ENCODE measurements at regions not wholly inside any gene's neighbourhood (a gene's known extent, or its start where the extent isn't known, plus 50 kb on each side); places are given as distances from the start of the nearest gene placed in this dataset.

DNA sequence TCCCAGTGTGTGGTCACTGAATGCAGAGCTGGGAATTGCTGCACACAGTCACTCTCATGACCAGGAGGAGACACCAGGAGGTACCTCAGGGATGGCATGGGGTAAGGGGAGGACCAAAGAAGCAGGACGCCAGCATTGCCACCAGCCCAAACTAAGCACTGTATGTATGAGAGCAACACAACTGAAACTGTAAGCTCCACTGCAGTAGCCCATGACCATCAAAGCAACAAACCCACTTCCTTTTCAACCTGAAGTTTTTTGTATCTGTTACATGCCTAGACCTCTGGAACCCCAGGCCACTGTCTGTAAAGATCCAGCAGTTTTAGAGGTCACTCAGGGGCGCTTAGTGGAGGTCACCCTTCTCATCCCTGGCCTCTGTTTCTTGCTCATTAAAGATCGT lies 164.3 kb downstream of the SETD4 start:
- TF ChIP-seq, protein P1, sequence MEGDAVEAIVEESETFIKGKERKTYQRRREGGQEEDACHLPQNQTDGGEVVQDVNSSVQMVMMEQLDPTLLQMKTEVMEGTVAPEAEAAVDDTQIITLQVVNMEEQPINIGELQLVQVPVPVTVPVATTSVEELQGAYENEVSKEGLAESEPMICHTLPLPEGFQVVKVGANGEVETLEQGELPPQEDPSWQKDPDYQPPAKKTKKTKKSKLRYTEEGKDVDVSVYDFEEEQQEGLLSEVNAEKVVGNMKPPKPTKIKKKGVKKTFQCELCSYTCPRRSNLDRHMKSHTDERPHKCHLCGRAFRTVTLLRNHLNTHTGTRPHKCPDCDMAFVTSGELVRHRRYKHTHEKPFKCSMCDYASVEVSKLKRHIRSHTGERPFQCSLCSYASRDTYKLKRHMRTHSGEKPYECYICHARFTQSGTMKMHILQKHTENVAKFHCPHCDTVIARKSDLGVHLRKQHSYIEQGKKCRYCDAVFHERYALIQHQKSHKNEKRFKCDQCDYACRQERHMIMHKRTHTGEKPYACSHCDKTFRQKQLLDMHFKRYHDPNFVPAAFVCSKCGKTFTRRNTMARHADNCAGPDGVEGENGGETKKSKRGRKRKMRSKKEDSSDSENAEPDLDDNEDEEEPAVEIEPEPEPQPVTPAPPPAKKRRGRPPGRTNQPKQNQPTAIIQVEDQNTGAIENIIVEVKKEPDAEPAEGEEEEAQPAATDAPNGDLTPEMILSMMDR (conservative IDR thresholded peaks at IDR 0.05; ENCODE audit: low read length) = no peak
- DNase-seq (ENCODE audit: low read depth) = no peak
- H3K4me3 ChIP-seq (ENCODE audit: low read length) = no peak overlapping the region

DNA sequence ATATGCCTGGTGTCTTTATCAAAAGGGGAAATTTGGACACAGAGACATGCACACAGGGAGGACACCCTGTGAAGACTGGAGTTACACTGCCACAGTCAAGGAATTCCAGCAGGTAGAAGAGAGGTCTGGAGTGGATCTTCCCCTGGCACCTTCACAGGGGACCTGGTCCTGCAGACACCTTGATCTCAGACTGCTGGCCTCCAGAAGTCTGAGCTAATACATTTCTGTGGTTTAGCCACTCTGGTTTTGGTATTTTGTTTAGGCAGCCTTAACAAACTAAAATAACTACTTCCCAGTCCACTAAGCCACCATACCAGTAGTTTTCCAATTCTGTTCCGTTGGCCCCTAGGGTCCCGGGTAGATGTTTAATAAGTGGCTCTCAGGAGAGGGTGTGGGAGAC lies 164.7 kb downstream of the SETD4 start:
- DNase-seq (ENCODE audit: low read depth) = no peak
- no peak overlapping the region for H3K4me3 ChIP-seq (ENCODE audit: low read length)
- TF ChIP-seq, protein P1 (conservative IDR thresholded peaks at IDR 0.05; ENCODE audit: low read length) = no peak

DNA sequence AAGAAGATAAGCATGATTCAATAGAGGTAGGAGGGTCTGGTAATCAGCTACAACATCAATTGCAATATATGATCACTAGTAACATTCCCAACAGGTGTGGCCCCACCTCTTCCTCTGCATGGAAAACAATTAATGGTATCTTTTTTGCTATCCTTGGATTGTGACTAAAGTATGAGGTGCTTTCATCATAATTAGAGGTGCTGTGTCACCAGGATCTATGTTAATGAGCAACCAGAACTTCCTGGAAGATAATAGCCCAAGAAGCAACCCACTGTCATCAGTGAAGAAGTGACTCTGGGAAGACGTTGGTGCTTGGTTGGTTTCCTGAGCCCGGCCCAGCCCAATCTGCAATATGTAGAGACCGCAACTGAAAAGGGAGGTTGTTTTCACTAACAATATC lies 167.2 kb downstream of the SETD4 start:
- no peak for DNase-seq (ENCODE audit: low read depth)
- TF ChIP-seq, protein P1 (conservative IDR thresholded peaks at IDR 0.05; ENCODE audit: low read length) = no peak
- no peak overlapping the region for H3K4me3 ChIP-seq (ENCODE audit: low read length)

DNA sequence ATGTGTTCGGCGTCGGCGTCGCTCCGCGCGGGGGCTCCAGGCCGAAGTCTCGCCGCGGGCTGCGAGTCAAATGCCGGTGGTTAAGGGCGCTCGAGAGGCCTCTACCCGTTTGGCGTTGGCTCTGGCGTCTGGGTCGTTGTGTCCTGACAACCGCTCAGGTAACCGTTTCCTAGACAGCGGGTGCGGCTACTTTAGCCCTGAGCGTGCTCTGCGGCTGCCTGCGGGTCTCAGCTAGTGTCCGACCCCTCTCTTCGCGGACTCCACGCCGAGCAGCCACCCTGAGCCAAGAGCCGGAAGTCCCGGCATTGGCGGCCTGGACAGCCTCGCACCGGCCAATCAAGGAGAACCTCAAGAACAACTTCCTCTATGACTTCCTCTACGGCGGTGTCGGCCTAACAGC lies 173.4 kb downstream of the SETD4 start:
- TF ChIP-seq, protein P1 (conservative IDR thresholded peaks at IDR 0.05; ENCODE audit: low read length) = no peak
- no peak for DNase-seq (ENCODE audit: low read depth)
- no peak overlapping the region for H3K4me3 ChIP-seq (ENCODE audit: low read length)

DNA sequence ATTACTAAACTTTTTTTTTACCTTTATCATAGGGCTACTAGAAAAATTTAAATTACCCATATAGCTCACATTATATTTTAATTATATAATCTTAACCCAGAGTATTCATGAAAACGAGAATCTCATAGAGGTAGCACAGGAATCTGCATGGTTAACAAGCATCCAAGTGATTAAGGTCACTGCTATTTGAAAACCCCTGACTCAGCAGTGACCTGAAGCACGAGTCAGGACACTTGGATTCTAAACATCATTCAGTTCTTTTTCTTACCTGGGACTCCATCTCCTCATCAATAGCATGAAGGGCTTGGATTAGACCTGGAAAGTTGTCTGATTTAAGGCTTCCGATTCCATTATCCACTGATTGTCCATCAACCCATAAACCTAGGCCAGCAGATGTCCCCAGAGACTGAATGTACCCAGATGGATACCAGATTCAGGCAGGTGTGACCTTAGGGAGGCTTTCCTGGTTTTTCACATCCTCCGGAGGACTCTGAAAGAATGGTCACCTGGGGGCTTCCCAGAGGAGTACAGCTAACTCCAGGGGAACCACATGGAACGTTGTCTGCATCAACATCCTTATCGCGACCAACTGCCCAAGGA lies 174.3 kb downstream of the SETD4 start:
- no peak overlapping the region for H3K4me3 ChIP-seq (ENCODE audit: low read length)
- TF ChIP-seq, protein P1 (conservative IDR thresholded peaks at IDR 0.05; ENCODE audit: low read length) = no peak
- no peak for DNase-seq (ENCODE audit: low read depth)

DNA sequence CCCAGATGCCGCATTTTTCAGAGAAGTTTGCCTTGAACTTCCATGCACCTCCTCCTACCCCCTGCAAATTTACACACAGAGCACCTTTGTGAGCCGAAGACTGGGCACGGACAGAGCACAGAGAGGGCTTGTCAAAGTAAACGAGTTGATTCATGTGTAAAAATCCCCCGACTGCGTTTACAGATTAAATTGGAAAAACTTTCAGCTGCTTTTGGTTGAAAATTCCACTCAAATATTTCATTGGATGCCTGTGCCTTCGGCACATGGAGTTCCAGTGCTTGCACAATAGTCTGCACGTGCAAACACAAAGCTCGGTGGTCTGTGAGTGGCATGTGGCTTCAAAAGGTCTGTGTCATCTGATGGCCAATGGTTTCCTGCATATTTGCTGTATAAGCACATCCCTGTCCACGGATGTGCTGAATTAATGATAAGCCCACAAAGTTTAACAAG lies 177.5 kb downstream of the SETD4 start:
- peak; percentile 72 for DNase-seq (ENCODE audit: low read depth)
- TF ChIP-seq, protein P1 (conservative IDR thresholded peaks at IDR 0.05; ENCODE audit: low read length) = no peak
- H3K4me3 ChIP-seq (ENCODE audit: low read length) = no peak overlapping the region

DNA sequence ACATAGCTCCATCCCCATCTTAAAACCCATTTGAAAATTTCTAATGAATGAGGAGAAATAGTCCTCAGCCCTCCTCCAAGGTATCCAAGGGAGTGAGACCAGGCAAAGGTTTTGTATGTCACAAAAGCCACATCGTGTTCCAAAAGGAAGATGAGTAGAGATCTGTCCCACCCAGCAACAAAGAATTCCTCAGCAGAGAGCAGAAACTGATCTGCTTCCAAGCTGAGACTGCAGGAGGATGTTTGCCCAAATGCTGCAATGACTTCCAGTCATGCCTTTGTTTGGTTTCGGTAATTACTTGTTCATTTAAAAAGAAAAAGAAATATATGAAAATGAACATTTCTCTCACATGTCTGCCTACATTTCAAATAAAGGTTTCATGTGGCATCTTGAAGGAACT lies 186.9 kb downstream of the SETD4 start:
- no peak overlapping the region for H3K4me3 ChIP-seq (ENCODE audit: low read length)
- TF ChIP-seq, protein P1 (conservative IDR thresholded peaks at IDR 0.05; ENCODE audit: low read length) = no peak
- peak; percentile 8 for DNase-seq (ENCODE audit: low read depth)
